RWPE1 (cell line): ENCODE measurements at regions not wholly inside any gene's neighbourhood (a gene's known extent, or its start where the extent isn't known, plus 50 kb on each side); places are given as distances from the start of the nearest gene placed in this dataset.

ENCODE experiments used
- CTCF ChIA-PET: fragments of 350-600 bp; sonication (Branson Sonifier 250); formaldehyde crosslinking; extraction: SDS; loops from one replicate; lab custom pipeline; 2021; lab: Yijun Ruan, JAX
- POLR2A ChIA-PET: fragments of 400-600 bp; formaldehyde crosslinking; extraction: SDS; loops from one replicate; lab custom pipeline; 2020; ENCODE audit warnings: antibody characterized with exemption; ENCODE audit not compliant: low non-redundant PET; lab: Yijun Ruan, JAX
- DNase-seq: peaks from one replicate; pipeline ENCODE4 v3.0.0; 2012; ENCODE audit warnings: low spot score
- H3K27ac ChIP-seq: fragments of 450-650 bp; 2 replicates; pipeline ENCODE4 v1.5.1; 2017
- CTCF ChIP-seq: fragments of 450-650 bp; conservative IDR thresholded peaks from 2 replicates; pipeline ENCODE4 v1.5.1; 2017; ENCODE audit warnings: low read depth, mild to moderate bottlenecking

GRCh38 chr2:220228310-220229006, 601.0 kb downstream of the SLC4A3 start:
- no peak overlapping the region for H3K27ac ChIP-seq
- POLR2A ChIA-PET: no interaction called here
- peak; percentile 87 for DNase-seq
- TF ChIP-seq CTCF: no peak
- CTCF ChIA-PET: no interaction called here

GRCh38 chr2:220240641-220241040, 613.2 kb downstream of the SLC4A3 start:
- no peak for DNase-seq
- POLR2A ChIA-PET: no interaction called here
- TF ChIP-seq CTCF: no peak
- no peak overlapping the region for H3K27ac ChIP-seq
- CTCF ChIA-PET: no interaction called here

- no peak overlapping the region for H3K27ac ChIP-seq
- ChIA-PET POLR2A (no interaction called here), CTCF (no interaction called here)
- DNase-seq: no peak
- no peak for TF ChIP-seq CTCF
Measured at GRCh38 chr2:220241423-220241822, 614.0 kb downstream of the SLC4A3 start.

- POLR2A ChIA-PET: no interaction called here
- CTCF ChIA-PET: interaction anchor here (0.5 to 0.6 kb wide), 3 partner anchors 21 to 407 kb away, joined by 4 to 5 read pairs (median 4); no protein-coding TSS in a partner anchor
Measured at GRCh38 chr2:220243571-220243970, 616.1 kb downstream of the SLC4A3 start.

GRCh38 chr2:220246386-220246785, 619.0 kb downstream of the SLC4A3 start:
- CTCF ChIA-PET: no interaction called here
- TF ChIP-seq CTCF: no peak
- POLR2A ChIA-PET: no interaction called here
- no peak for DNase-seq
- H3K27ac ChIP-seq: no peak overlapping the region

More at GRCh38 chr2:220243571-220243970, 616.1 kb downstream of the SLC4A3 start:
- no peak overlapping the region for H3K27ac ChIP-seq
- DNase-seq: no peak
- no peak for TF ChIP-seq CTCF

GRCh38 chr2:220247588-220248350, 620.3 kb downstream of the SLC4A3 start:
- ChIA-PET CTCF (interaction anchor here (1.0 kb wide), 1 partner anchor 1325 kb away, joined by 3 read pairs; no protein-coding TSS in a partner anchor), POLR2A (no interaction called here)
- TF ChIP-seq CTCF: no peak
- no peak overlapping the region for H3K27ac ChIP-seq
- no peak for DNase-seq
